GM12891 (cell line): ENCODE measurements at regions not wholly inside any gene's neighbourhood (a gene's known extent, or its start where the extent isn't known, plus 50 kb on each side); places are given as distances from the start of the nearest gene placed in this dataset.

Experiments
- DNase-seq: peaks from one replicate; pipeline ENCODE4 v3.0.0; 2011; ENCODE audit warnings: low spot score; ENCODE audit not compliant: insufficient read length
- FAIRE-seq: peaks from 2 replicates; lab custom pipeline; 2011; peaks lifted over from hg19 to GRCh38; lab: Jason Lieb, UNC
- PAX5 ChIP-seq: IDR thresholded peaks from 2 replicates; pipeline ENCODE4 v1.6.1; 2011; ENCODE audit warnings: low read length, moderate library complexity, mild to moderate bottlenecking; ENCODE audit not compliant: insufficient read depth, severe bottlenecking
- POLR2A ChIP-seq: IDR thresholded peaks from 2 replicates; pipeline ENCODE4 v1.6.1; 2011; ENCODE audit warnings: low read depth, low read length, control low read depth
- POLR2AphosphoS5 ChIP-seq: IDR thresholded peaks from 2 replicates; pipeline ENCODE4 v1.6.1; 2011; ENCODE audit warnings: low read depth, low read length, control low read depth
- POU2F2 ChIP-seq: IDR thresholded peaks from 2 replicates; pipeline ENCODE4 v1.6.1; 2011; ENCODE audit warnings: low read depth, mild to moderate bottlenecking, control low read depth, low read length, moderate library complexity
- SPI1 ChIP-seq: IDR thresholded peaks from 2 replicates; pipeline ENCODE4 v1.6.1; 2011; ENCODE audit warnings: low read depth, low read length, control low read depth
- TAF1 ChIP-seq: IDR thresholded peaks from 2 replicates; pipeline ENCODE4 v1.6.1; 2011; ENCODE audit warnings: low read depth, low read length, control low read depth

DNA sequence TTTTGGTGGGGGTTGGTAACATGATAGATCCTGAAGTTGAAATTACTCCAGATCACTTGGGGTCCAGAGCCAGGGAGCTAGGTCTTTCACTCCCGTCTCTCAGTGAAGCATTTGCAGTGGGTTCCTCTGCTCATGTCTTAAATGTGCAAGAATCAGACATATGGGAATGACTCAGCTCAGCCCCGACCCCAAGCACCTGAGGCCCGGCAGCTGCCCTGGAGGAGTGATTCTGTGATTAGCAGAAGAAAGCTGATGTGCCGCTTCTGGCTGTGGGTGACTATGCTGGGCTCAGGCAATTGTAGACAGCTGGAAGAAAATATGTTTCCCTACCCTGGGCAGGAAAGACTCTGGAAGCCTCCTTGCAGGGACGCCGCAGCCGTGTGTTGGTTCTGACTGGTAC lies 601.7 kb downstream of the NPHP4 start:
- FAIRE-seq (no peak), DNase-seq (no peak)
- TF ChIP-seq POLR2A = no peak
- TF ChIP-seq POLR2AphosphoS5 = no peak
- no peak for TF ChIP-seq POU2F2
- no peak for TF ChIP-seq TAF1
- no peak for TF ChIP-seq PAX5
- TF ChIP-seq SPI1 = no peak

DNA sequence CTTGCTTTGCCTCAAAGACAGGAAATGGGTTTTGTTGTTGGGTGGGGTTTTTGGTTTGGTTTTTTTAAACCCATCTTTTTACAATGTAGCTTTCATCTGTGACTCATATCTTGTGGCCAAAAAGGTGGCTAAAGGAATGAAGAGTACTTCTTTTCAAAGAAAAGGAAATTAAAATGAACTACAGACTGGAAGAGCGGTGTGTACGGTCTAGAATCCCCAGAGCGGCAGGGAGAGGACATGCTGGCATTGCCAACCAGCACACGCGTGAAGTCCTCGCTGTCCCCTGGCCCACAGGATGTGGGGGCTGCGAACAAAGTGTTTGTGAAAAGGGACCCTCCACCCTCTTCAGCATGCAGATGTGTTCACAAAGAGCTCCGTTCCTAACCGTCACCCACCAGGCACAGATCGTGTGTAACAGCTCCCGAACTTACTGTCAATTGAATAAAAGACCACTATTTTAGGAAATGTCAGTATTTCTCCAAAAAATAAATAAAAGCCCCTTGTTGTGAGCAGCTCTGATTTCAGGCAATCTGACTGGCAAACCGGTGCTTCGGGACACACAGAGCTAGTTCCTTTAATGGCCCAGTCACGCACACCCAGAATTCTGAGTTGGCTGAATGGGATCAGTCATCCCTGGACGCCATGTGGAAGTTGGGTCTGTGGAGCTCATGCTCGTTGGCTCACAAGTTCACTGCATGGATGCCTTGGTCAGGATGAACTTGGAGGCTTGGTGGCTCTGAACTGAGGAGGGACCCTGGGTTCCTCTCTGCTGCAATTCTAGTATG lies 602.9 kb downstream of the NPHP4 start:
- no peak for TF ChIP-seq POU2F2
- TF ChIP-seq POLR2A = no peak
- TF ChIP-seq POLR2AphosphoS5 = no peak
- TF ChIP-seq PAX5 = no peak
- TF ChIP-seq TAF1 = no peak
- TF ChIP-seq SPI1 = no peak
- FAIRE-seq = no peak
- no peak for DNase-seq

DNA sequence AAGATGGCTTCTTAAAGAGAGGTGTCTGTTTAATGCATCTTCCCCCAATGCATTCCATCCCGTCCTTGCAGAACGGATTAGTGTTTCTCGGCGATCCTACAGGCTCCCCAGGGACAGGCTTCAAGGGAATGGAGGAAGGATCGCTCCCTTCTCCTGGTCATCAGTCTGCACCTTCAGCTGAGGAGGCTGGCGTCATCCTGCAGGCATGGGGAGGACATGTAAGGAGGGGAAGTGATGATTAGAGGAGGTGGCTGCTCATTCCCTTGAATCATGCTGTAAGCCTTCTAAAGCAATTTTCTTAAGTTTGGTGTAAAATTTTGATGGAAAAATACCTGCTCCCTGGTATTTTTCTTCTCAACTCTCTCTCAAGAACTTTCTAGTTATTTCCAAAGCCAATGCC lies 603.6 kb downstream of the NPHP4 start:
- DNase-seq (no peak), FAIRE-seq (no peak)
- TF ChIP-seq TAF1 = no peak
- no peak for TF ChIP-seq POLR2AphosphoS5

DNA sequence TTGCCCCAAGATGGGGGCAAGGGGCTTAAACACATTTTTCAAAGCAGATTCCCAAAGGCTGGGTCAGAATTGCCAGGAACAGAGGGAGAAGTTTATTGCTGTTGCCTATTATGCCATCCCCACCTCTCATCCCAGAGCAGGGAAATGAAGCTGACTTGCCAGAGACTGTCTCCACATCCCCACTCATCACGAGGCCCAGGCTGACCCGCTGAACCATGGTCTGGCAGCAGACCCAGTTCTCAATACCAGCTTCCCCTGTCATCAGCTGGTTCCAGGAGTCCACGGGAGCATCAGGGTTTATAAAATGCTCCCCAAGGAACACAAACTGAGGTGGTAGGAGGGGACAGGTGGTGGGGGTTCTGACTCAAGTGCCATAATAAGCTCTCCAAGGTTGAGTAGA lies 605.9 kb downstream of the NPHP4 start:
- no peak for DNase-seq
- TF ChIP-seq POU2F2 (no peak), PAX5 (no peak), SPI1 (no peak)
- no peak for FAIRE-seq

DNA sequence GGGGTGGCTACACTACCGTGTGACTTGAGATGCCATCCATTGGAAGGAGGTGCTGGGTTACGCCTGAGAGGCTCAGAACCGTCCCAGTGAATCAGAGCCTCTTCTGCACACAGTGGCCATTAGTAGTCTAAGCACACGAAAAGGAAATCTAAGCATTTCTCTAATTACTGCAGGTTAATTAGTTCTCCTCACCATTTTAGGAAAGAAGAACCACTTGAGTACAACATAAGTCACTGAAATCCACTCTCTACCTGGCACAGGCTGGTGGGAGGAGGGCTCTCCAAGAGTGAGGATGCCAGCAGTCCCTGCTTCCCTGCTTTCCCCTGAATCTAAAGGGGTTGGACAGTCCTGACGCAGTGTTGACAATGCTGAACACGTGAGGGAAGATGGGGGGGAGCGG lies 606.3 kb downstream of the NPHP4 start:
- no peak for TF ChIP-seq SPI1
- no peak for TF ChIP-seq POLR2A
- no peak for TF ChIP-seq POLR2AphosphoS5
- no peak for TF ChIP-seq TAF1
- TF ChIP-seq PAX5 = no peak
- TF ChIP-seq POU2F2 = no peak
- no peak for FAIRE-seq

DNA sequence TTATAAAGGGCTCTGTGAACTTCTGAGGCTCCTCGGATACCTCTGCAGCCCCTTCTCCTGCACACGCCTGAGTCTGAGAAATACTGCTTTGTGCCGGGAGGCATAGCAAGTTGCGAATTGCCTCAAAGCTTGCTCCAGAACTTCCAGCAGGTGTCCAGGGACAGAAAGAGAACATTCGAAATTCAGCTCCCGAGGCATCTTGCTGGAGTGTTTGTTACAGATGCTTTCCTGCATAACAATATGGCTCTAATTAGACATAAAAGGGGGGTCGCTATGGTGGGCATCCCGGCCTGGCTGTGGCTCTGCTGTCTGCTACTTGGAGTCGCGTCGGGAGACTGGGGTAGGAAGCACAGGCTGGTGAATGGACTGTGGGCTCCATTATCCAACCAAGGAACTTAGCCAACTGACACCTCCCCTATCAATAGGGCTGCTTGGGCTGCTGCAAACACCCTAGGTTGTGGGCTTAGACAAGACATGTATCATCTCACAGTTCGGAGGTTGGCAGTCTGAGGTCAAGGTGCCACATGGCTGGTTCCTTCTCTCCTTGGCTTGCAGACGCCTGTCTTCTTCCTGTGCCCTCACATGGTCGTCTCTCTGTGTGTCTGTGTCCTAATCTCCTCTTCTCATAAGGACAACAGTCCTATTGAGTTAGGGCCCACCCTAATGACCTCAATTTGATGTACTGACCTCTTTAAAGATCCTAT lies 607.0 kb downstream of the NPHP4 start:
- no peak for FAIRE-seq
- no peak for TF ChIP-seq POLR2AphosphoS5
- no peak for TF ChIP-seq POLR2A
- no peak for TF ChIP-seq TAF1
- no peak for TF ChIP-seq SPI1
- TF ChIP-seq POU2F2 = no peak
- no peak for TF ChIP-seq PAX5
- no peak for DNase-seq

More for the DNA sequence above, 606.3 kb downstream of the NPHP4 start:
- no peak for DNase-seq

DNA sequence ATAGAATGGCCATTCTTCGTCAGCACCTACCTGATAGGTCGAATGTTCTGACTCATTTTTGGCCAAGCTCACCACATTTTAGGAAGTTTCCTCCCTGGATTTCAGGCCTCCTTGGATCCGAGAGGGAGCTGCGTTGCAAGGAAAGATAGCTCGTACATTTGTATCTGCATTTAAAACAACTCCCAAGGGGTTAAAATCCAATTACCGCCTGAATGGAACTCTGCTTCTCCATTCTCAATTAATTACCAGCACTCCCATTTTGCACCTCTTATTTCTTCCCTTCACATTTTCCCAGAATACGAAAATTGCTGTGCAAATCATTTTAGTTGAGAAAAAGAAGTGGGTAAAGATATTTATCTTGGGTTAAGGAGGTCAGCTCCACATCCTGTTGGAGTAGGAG lies 610.7 kb downstream of the NPHP4 start:
- no peak for TF ChIP-seq TAF1
- TF ChIP-seq POLR2A = no peak
- no peak for TF ChIP-seq POU2F2
- no peak for TF ChIP-seq PAX5
- no peak for TF ChIP-seq SPI1
- TF ChIP-seq POLR2AphosphoS5 = no peak
- no peak for FAIRE-seq

DNA sequence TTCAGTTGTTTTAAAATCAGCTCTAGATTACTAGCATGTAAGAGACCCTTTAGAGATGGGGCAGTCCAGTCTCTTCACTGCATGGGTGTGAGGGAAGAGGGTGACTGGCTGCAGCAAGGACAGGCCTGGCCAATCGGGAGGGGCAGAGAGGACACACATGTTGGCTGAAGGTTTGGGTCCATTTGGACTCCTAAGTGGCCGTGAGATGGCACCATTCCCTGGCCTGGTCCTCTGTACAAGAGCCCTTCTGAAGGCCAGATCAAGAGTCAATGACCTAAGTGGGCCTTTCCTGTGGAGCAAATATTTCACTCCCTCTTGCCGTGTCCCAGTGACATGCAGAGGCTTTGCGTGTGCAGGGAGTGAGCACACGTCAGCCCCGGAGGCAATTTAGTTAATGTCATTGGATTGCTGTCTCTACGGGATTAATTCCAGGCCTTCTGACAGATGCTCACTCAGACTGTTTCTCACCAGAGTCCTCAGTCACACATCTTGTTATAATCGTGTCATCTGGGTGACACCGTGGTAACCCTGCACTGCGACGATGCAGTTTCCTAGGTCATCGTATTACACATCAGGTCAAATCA lies 613.0 kb downstream of the NPHP4 start:
- FAIRE-seq = no peak
- no peak for DNase-seq
- TF ChIP-seq POU2F2 (no peak), PAX5 (no peak), SPI1 (no peak), POLR2AphosphoS5 (no peak), TAF1 (no peak), POLR2A (no peak)

More for the DNA sequence above, 610.7 kb downstream of the NPHP4 start:
- DNase-seq = no peak

DNA sequence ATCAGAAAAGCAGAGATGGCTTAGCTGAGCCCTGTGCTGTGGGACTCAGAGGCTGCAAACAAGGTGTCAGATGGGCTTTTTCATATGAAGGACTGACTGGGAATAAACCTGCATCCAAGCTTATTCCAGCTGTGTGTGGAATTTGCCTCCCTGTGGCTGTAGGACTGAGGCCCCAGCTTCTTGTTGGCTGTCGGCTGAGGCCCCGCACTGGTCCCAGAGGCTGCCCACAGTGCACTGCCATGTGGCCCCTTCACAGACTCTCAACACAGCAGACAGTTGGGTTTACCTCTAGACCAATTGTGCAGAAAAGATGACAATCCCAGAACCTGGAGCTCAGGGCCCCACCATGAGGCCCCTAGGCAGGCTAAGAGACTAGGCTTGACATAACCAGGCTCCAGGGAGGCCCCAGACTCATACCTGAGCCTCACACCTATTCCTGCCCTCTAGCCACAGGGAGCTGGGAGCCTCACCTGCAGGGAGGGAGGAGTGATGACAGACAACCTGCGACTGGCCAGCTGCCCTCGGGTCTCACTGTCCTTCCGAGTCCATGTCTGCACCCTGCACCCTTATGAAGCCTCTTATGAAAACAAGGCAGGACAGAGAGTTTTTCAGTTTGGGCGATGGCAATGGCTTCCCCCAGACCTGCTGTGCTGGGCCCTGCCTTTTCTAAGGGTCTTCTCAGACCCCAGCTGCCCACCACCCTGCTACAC lies 615.5 kb downstream of the NPHP4 start:
- TF ChIP-seq POLR2A (no peak), SPI1 (no peak), TAF1 (no peak), POU2F2 (no peak), PAX5 (no peak), POLR2AphosphoS5 (no peak)
- DNase-seq (no peak), FAIRE-seq (no peak)
